Jurkat, Clone E6-1 (cell line): ENCODE measurements at regions not wholly inside any gene's neighbourhood (a gene's known extent, or its start where the extent isn't known, plus 50 kb on each side); places are given as distances from the start of the nearest gene placed in this dataset.
"Not testable (repeated sequence)": the region's sequence is repeated elsewhere in the genome, so short reads cannot be mapped to it uniquely, and the experiment has no call there.

ENCODE experiments used
- DNase-seq: peaks from one replicate; pipeline ENCODE4 v3.0.0-alpha.2; 2011; ENCODE audit warnings: low read depth, low spot score
- H3K4me3 ChIP-seq: 2 replicates; pipeline ENCODE4 v1.5.1; 2011; ENCODE audit warnings: mild to moderate bottlenecking, low read length, control low read depth, moderate library complexity

GRCh38 chr20:36082315-36082915 lies 72.1 kb upstream of the EPB41L1 start:
- no peak overlapping the region for H3K4me3 ChIP-seq
- no peak for DNase-seq

- DNase-seq, H3K4me3 ChIP-seq: not testable (repeated sequence)
Measured at GRCh38 chr20:36083200-36083599, 71.3 kb upstream of the EPB41L1 start.

- no peak overlapping the region for H3K4me3 ChIP-seq
- no peak for DNase-seq
Measured at GRCh38 chr20:36084356-36084755, 70.2 kb upstream of the EPB41L1 start.

GRCh38 chr20:36084897-36085613 lies 69.5 kb upstream of the EPB41L1 start:
- no peak overlapping the region for H3K4me3 ChIP-seq
- DNase-seq: no peak

DNA sequence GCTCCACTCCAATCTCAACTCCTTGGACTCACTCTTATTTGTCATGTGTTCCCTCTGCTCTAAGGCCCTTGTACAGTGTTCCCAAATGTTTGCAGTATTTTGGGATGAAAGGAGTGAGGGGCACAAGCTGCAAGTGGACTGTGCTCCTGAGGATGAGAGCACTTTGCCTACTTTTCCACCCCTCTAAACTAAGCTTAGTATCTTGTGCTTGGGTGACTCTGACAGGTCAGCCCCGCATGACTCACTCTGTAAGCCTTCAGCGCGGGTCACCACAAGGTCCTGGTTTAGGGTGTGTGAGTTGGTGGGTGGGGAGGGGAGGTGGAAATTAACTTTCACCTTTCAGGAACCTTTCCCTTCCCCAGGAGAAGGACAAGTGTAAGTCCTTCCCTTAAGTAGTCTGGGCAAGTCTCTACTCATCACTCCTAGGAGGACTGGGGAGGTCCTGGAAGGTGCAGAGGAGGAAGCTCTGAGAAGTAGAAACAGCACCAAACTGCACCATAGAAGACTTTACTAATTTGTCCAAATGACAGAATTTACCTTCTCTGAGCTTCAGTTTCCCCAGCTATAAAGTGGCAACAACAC lies 68.8 kb upstream of the EPB41L1 start:
- H3K4me3 ChIP-seq: no peak overlapping the region
- DNase-seq: no peak

GRCh38 chr20:36086767-36087166 lies 67.8 kb upstream of the EPB41L1 start:
- DNase-seq: no peak

GRCh38 chr20:36090223-36090622 lies 64.3 kb upstream of the EPB41L1 start:
- no peak for DNase-seq

More at GRCh38 chr20:36086767-36087166, 67.8 kb upstream of the EPB41L1 start:
- no peak overlapping the region for H3K4me3 ChIP-seq

DNA sequence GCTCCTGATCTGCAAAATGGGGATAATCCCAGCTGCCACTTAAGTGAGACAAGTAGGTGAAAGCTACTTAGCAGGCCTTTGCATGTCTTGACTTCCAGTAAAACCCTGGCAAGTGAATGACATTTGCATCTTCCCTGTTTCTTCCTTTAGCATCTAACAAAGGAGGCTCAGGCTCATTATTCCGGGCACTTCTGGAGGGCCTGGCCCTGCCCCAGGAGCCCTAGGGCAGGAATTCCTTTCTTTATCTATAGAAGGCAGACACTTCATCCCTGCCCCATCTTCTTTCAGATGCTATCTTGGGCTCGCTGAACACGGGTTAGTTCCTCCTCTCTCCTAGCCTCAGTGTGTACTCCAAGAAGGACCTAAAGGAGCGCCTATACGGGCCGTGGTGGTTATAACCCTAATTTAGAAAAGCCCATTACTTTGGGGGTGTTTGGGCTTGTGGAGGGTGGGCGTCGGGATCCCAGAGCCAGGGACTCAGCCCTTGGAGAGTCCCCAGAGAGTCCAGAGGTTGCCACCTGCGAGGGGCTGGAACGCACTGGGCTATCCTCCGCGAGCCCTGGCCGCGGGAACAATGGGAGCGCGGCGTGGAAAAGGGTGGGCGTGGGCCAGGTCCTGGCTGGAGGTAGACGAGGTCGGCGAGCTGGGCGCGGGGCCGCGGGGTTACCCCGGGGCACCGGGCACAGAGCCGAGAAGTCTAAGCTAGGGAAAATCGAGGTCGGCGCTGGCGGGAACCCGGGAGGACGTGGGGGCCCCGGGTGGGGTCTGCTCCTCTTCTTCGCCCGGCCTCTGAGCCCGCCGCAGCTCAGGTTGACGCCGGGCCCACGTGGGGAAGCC lies 62.8 kb upstream of the EPB41L1 start:
- no peak overlapping the region for H3K4me3 ChIP-seq
- no peak for DNase-seq

More at GRCh38 chr20:36090223-36090622, 64.3 kb upstream of the EPB41L1 start:
- H3K4me3 ChIP-seq: no peak overlapping the region

GRCh38 chr20:36092398-36093024 lies 62.0 kb upstream of the EPB41L1 start:
- DNase-seq: no peak
- H3K4me3 ChIP-seq: peak overlapping the region; percentile 67

- H3K4me3 ChIP-seq: peak overlapping the region; percentile 67
- no peak for DNase-seq
Measured at GRCh38 chr20:36093025-36093803, 61.3 kb upstream of the EPB41L1 start.

- peak overlapping the region; percentile 67 for H3K4me3 ChIP-seq
- DNase-seq: no peak
Measured at GRCh38 chr20:36093804-36094145, 60.8 kb upstream of the EPB41L1 start.

DNA sequence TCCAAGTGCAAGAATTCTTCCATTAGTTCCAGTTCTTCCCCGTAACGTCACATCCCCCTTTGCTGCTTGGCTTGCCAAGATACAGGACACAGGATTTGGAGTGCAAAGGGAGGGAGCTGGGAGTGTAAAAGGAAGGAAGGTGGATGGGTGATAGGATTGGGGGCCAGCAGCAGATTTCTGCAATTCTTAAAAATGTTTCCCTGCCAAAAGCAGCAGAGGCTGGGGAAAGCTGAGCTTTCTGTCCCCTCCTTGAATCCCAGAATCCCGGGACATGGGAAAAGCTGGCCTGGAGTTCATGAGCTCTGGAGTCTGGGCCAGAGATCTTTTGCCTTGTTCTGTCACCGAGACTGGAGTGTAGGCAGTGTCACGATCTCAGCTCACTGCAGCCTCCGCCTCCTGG lies 60.0 kb upstream of the EPB41L1 start:
- H3K4me3 ChIP-seq: no peak overlapping the region
- no peak for DNase-seq

DNA sequence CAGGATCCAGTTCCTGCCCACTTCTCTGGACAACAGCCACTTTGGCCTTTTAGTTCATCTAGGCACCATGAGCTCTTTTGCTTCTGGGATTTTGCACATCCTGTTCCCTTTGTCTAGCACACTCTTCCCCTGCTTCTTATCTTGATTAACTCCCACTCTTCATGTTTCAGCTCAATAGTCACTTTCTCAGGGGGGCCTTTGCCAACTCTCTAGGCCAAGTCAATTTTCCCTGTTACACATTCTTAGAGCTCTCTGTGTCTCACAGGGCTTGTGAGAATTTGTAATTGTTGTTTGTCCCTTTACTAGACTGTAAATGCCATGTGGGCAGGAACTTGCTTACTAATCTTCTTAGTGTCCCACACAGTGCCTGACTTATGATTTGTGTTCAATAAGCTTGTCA lies 58.1 kb upstream of the EPB41L1 start:
- no peak overlapping the region for H3K4me3 ChIP-seq
- DNase-seq: no peak

GRCh38 chr20:36097337-36098151 lies 57.0 kb upstream of the EPB41L1 start:
- DNase-seq: no peak
- H3K4me3 ChIP-seq: no peak overlapping the region

DNA sequence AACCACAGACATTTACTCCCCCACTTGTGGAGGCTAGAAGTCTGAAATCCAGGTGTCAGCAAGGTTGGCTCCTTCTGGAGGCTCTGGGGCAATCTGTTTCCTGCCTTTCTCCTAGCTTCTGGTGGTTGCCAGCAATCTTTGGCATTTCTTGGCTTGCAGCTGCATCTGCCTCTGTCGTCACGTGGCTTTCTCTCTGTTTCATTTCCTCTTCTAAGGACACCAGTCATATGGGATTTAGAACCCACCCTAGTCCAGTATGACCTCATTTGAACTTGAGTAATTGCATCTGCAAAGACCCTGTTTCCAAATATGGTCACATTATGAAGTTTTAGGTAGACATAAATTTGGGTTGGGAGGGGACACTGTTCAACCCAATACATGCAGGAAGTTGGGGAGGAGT lies 56.2 kb upstream of the EPB41L1 start:
- peak; percentile 86 for DNase-seq

GRCh38 chr20:36099106-36099505 lies 55.4 kb upstream of the EPB41L1 start:
- no peak for DNase-seq
- no peak overlapping the region for H3K4me3 ChIP-seq

More for the DNA sequence above, 56.2 kb upstream of the EPB41L1 start:
- no peak overlapping the region for H3K4me3 ChIP-seq

DNA sequence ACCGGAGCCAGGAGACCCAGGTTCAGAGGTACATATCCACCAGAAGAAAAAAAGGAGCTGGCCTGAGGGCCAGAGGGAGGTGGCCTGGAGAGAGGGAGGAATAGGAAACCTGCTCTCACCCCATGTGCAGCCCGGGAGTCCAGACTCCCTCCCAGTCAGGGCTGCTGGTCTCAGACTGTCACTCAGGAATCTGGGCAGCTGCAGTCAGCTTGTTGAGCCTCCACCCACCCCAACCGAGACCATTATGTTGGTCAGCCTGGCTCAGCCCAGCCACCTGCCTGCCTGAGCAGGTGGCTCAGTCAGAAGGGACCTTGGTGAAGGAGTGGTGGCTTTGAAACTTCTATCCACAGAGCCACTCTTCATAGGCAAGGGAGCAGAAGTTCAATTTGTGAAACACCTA lies 53.3 kb upstream of the EPB41L1 start:
- DNase-seq: no peak
- no peak overlapping the region for H3K4me3 ChIP-seq

DNA sequence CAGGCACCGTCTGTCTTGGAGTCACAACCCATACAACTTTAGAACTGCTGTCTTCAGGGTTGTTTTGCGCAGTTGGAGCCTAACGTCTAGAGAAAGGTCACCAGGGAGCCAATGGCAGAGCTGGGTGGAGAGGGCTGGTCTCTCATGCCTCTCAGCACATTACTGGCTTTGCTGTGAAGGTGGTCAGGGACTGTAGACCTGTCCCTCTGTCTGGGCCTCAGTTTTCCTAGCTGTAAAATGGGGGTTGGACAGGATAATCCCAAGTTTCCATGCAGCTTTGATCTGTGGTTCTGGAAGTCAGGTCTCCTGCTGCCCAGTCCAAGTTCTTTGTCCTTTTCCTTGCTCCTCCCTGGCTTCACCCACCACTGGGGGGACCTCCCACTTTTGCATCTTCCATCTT lies 52.2 kb upstream of the EPB41L1 start:
- H3K4me3 ChIP-seq: no peak overlapping the region
- no peak for DNase-seq
